ENCODE measurements at regions not wholly inside any gene's neighbourhood (a gene's known extent, or its start where the extent isn't known, plus 50 kb on each side); places are given as distances from the start of the nearest gene placed in this dataset.

GRCh38 chr9:28847331-28847730, 1274.0 kb upstream of the C9orf72 start:
- no peak for DNase-seq (ENCODE audit: extremely low spot score)
- ChIA-PET POLR2A (no interaction called here), CTCF (interaction anchor here (0.8 kb wide), 1 partner anchor 15 kb away, joined by 3 read pairs; no protein-coding TSS in a partner anchor)
- TF ChIP-seq CTCF (IDR thresholded peaks at IDR 0.05; ENCODE audit: control extremely low read depth, extremely low read depth, low read depth, missing control alignments) = no peak

- no peak for DNase-seq (ENCODE audit: extremely low spot score)
- ChIA-PET CTCF (interaction anchor here (2.4 kb wide), 1 partner anchor 9 kb away, joined by 7 read pairs; no protein-coding TSS in a partner anchor), POLR2A (no interaction called here)
- no peak for TF ChIP-seq CTCF (IDR thresholded peaks at IDR 0.05; ENCODE audit: control extremely low read depth, extremely low read depth, low read depth, missing control alignments)
Measured at GRCh38 chr9:28848671-28849070, 1275.4 kb upstream of the C9orf72 start.

- DNase-seq (ENCODE audit: extremely low spot score) = no peak
- no peak for TF ChIP-seq CTCF (IDR thresholded peaks at IDR 0.05; ENCODE audit: control extremely low read depth, extremely low read depth, low read depth, missing control alignments)
- ChIA-PET CTCF (no interaction called here), POLR2A (no interaction called here)
Measured at GRCh38 chr9:28853477-28853876, 1280.2 kb upstream of the C9orf72 start.

- CTCF ChIA-PET = no interaction called here
- no peak for TF ChIP-seq CTCF (IDR thresholded peaks at IDR 0.05; ENCODE audit: control extremely low read depth, extremely low read depth, low read depth, missing control alignments)
- POLR2A ChIA-PET = no interaction called here
- no peak for DNase-seq (ENCODE audit: extremely low spot score)
Measured at GRCh38 chr9:28866951-28867350, 1293.7 kb upstream of the C9orf72 start.

- TF ChIP-seq CTCF (IDR thresholded peaks at IDR 0.05; ENCODE audit: control extremely low read depth, extremely low read depth, low read depth, missing control alignments) = no peak
- no peak for DNase-seq (ENCODE audit: extremely low spot score)
- POLR2A ChIA-PET = no interaction called here
- CTCF ChIA-PET = interaction anchor here (1.0 kb wide), 1 partner anchor 13 kb away, joined by 3 read pairs; no protein-coding TSS in a partner anchor
Measured at GRCh38 chr9:28868228-28868990, 1295.1 kb upstream of the C9orf72 start.

DNA sequence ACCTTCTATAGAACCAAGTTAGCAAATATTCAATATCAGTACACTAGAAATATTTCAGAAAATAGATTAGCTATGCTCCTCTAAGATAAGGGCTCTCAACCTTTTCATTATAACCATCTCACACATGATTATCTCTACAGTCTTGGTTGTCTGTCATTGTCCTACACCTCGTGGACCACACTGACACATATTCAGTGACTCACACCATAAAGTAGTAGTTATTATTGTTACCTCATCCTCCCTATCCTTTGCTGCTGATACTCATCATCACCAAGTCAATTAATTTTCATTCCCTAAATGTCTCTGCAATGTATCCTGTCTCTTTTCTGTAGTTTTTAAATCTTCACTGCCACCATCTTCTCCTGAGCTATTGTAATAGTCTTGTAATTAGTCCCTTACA, 1309.2 kb upstream of the C9orf72 start:
- POLR2A ChIA-PET = no interaction called here
- CTCF ChIA-PET = interaction anchor here (0.8 to 1.0 kb wide), 2 partner anchors 19 to 27 kb away, joined by 3 read pairs; no protein-coding TSS in a partner anchor
- DNase-seq (ENCODE audit: extremely low spot score) = no peak
- TF ChIP-seq CTCF (IDR thresholded peaks at IDR 0.05; ENCODE audit: control extremely low read depth, extremely low read depth, low read depth, missing control alignments) = no peak

All from GM10248 (cell line).